Caki2 (cell line): ENCODE measurements at regions not wholly inside any gene's neighbourhood (a gene's known extent, or its start where the extent isn't known, plus 50 kb on each side); places are given as distances from the start of the nearest gene placed in this dataset.

Experiments used
- DNase-seq: peaks from one replicate; pipeline ENCODE4 v3.0.0-alpha.2; 2015; ENCODE audit warnings: low read depth
- in situ Hi-C: cut with HindIII; loops from 2 replicates; pipeline ENCODE4 v1.10.0; 2016; ENCODE audit warnings: low sequenced_read_pairs, low pct_unique_long_range_greater_than_20kb, mixed read lengths

DNA sequence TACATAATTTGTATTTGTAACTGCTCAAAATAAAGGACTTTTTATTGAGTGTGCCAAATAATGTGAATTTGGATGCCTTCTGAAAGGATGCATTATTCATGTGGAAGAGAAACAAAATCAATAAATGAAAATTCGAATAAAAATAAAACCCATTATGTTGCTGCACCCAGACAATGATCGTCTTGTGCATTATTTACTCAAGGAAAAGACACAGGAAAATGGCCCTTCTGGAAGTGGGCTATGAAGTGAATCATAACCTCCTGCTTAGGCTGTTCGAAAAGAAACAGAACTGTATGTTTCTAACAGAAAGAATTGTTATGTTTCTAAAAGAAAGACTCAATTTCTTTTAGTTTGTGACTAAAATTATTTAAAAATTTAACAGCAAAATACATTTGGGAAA lies 168.9 kb upstream of the NFIB start:
- in situ Hi-C loops, result no loop called here
- no peak for DNase-seq

DNA sequence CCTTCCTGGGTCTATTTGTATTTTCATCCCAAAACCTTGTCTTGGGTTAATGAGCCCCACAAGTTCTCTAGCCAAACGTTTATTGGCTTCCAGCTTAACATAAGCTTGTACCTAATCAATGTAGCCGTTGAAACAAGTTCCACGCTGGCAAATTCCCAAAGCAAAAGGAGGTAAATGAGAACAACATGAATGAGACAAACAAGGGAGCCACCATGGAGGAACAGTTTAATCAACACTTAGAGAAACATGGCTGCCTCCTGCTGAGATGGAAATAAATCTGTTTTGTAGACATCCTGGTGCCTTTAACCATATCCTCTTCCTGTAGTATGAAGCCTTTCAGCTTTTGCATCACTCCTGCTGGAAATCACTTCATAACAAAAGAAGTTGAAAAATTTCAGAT lies 166.6 kb upstream of the NFIB start:
- in situ Hi-C loops, result no loop called here
- no peak for DNase-seq

DNA sequence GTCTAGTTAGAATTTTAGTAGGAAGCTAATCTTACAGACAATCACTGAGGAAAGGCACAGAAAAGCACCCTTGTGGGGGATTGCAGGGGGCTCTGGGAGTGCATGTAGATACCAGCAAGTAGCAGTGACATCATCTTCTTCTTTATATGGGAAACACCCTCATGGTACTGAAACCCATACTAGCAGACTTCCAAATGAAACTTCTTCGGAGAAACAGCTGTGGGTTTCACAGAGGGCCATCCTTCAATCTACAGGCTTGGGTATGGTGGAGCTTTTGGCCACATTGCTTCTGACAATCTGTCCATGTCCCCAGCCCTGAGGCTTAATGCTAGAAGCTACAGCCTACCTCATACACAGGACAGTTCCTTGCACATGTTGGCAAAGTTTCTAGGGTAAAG lies 165.2 kb upstream of the NFIB start:
- no peak for DNase-seq
- in situ Hi-C loops, result no loop called here

DNA sequence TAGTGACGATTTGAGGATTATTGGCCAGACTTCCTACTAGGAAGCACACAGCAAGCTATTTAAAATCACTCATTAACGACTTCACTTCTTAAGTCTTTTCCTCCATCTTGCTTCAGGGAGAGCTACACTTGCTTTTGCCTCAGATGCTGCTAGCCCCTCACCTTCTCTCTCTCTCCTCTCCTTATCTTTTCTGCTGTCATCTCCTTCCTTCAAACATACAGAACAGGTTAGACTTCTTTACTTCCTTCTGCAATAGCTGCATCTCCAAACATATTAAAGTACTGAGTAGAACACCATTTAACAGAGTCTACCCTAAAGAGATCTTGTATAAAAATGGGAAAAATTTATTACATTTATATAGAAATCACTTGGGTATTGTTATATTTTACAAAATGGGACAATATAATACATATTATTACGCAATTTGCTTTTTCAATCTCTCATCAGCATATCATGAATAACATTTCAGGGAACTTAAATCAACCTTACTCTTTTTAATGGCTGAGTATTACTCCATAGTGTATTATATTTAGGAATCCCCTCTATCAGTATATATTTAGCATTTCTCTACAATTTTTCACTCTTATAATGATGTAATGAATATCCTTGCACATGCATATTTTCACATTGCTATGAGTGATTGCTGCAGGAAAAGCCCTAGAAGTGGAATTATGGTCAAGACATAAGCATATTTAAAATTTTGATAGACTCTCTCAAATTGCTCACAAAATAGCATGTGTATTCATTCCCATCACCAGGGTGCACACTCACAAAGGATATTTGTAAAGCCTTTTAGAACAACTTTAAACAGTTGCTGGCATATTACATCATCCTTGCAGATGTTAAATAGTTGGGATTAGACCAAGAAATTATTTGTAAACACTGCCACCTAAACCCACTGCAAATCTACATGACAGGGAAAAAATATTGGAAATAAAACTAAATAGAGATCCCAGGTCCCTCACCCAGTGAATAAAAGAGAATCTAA lies 164.5 kb upstream of the NFIB start:
- no peak for DNase-seq
- in situ Hi-C loops, result no loop called here

DNA sequence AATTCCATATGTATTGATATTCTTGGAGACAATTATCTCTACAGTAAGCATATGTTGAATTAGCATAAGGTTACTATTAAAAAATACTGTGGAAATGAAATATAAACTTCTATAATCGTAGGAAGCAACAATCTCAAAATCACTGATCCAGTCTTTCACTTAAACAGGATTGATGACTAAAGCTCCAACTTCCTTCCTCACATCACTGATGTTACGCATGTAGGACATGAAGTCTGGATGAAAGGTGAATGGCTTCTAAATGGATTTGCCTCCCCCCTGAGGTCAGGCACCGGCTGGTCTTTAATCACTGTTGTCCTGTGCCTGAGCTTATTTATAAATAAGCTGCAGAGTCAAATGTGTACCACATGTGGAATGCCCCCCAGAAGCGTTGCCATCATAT lies 157.1 kb upstream of the NFIB start:
- no peak for DNase-seq
- in situ Hi-C loops, result no loop called here

GRCh38 chr9:14467675-14468374 lies 153.9 kb upstream of the NFIB start:
- in situ Hi-C loops, result no loop called here
- no peak for DNase-seq

DNA sequence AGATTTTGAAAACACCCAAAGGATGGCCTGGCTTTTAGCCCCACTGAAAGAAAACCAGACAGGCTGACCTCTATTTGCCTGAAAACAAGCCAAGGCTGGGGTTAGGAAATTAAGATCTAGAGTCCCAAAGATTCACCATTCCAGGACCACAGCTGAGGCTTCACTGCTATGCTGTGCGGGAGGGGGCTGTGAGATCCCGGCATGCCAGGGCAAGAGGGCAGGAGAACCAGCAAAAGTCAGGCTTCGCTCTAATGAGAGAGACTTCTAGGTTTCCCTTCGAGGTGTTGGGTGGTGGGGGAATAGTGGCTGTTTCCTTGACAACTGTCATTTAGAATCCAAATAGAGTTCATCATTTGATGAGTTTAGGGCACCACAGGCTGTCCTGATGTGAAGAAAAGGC lies 152.9 kb upstream of the NFIB start:
- DNase-seq, result no peak
- in situ Hi-C loops, result no loop called here

DNA sequence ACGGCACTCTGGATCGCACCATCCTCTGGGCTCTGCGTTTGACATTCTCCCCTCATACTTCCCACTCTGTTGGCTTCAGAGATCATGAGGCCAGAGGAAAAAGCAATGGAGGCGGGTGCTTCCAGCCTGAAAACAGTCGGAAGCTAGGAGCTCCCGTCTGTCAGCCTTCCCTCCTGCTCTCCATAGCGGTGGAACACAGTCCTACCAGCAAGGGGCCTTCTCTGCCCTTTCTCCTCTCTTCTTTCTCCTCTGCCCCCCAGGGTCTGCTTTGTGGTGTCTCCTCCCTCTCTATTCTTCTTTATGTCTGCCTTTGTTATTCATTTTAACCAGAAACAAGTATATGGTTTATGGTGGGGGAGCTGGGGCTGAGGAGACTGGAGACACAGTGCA lies 152.5 kb upstream of the NFIB start:
- DNase-seq, result no peak
- in situ Hi-C loops, result no loop called here

- DNase-seq, result no peak
- in situ Hi-C loops, result no loop called here
These were observed 149.0 kb upstream of the NFIB start for GRCh38 chr9:14462950-14463349.

GRCh38 chr9:14455243-14455642 lies 141.3 kb upstream of the NFIB start:
- DNase-seq, result no peak
- in situ Hi-C loops, result no loop called here

- in situ Hi-C loops, result no loop called here
- DNase-seq, result no peak
These were observed 139.3 kb upstream of the NFIB start for GRCh38 chr9:14453286-14453685.

DNA sequence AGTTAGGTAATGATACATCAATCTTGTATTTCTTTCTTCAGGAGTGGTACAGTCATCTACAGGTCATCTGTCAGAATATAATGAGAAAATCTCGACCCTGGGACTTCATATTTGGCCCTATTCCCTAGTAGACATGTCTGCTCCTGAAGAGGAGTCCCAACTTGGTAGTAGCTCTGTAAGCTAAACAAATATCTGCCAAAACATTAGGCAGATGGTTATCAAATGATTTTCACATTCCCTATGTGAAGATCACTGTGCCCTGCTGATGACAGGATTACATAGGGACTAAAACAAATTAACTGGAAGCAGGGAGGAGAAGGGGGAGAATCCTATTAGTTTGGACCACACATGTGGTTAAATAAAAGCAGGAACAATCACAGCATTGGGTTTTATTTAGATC lies 138.6 kb upstream of the NFIB start:
- DNase-seq, result no peak
- in situ Hi-C loops, result no loop called here

DNA sequence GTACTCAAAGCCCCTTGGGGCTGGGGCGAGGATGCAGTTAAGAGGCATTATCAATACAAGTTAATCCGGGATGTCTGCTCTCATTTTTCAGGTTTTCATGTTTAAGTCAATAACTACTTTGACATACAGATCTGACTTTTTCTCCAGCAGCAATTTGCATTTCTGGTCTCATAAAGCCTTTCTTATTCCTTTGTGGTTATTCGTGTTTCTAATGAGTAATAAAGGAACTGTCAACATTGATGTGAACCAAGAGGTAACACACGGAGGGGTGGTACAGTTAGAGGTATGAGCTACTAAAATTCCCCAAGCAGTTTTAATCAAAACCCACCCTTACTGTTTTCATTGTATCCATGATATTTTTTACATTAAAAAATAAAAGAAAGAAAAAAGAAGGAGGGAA lies 138.0 kb upstream of the NFIB start:
- DNase-seq, result no peak
- in situ Hi-C loops, result no loop called here

GRCh38 chr9:14447103-14447502 lies 133.2 kb upstream of the NFIB start:
- DNase-seq, result no peak
- in situ Hi-C loops, result no loop called here

GRCh38 chr9:14445946-14446345 lies 132.0 kb upstream of the NFIB start:
- in situ Hi-C loops, result no loop called here
- DNase-seq, result no peak

DNA sequence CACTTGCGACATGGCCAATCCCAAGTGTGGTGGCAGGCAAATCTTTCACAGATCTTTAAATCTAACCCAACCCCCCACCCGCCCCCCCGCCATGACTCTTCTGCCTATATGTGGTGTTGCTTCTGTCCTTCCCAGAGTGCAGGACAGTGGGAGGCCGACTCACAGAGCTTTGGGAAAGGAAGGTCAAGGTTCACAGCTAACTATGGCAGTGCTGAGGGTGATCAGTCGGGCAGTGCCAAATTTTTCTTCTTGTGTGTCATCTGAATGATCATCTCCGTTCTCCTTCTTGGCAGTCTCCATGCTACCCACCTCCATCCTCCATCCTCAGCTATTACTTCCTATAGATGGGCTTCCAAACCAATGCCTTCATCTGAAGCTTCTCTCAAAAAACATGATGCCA lies 129.0 kb upstream of the NFIB start:
- in situ Hi-C loops, result no loop called here

GRCh38 chr9:14441976-14442651 lies 128.2 kb upstream of the NFIB start:
- in situ Hi-C loops, result no loop called here
- DNase-seq, result no peak

More for the DNA sequence above, 129.0 kb upstream of the NFIB start:
- no peak for DNase-seq

GRCh38 chr9:14441115-14441514 lies 127.2 kb upstream of the NFIB start:
- in situ Hi-C loops, result no loop called here
- no peak for DNase-seq

DNA sequence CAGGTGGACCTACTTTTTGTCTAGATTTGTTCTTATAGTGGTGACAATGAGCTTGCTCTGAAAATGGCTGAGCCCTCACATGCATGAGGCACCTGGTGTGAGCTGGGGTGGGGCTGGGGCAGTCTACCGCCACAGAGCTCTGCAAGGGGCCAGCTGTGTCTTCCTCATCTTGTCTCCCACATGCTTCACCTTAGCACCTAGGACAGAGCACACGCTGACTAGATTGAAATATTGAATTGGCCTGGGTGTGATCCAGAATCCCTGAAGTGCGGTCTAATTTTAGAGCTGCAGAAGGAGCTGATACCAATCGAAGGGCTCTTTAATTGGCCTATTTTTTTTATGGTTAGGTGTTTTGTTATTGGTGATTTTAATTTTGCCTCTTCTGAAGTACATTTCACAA lies 126.1 kb upstream of the NFIB start:
- DNase-seq, result no peak
- in situ Hi-C loops, result no loop called here
